NCI-H510A treated with DMSO at 0.1 percent for 48 hours (cell line): ENCODE measurements at regions not wholly inside any gene's neighbourhood (a gene's known extent, or its start where the extent isn't known, plus 50 kb on each side); places are given as distances from the start of the nearest gene placed in this dataset.

Source experiments
- DNase-seq: peaks from one replicate; lab custom pipeline; 2025; lab: John Stamatoyannopoulos, UW

GRCh38 chr4:31365006-31365690 is 645.0 kb downstream of the PCDH7 start:
- no peak for DNase-seq

GRCh38 chr4:31366041-31366440 is 645.9 kb downstream of the PCDH7 start:
- DNase-seq, result no peak

GRCh38 chr4:31370866-31371465 is 650.8 kb downstream of the PCDH7 start:
- peak; percentile 18 for DNase-seq

GRCh38 chr4:31374256-31374960 is 654.2 kb downstream of the PCDH7 start:
- DNase-seq, result no peak

DNA sequence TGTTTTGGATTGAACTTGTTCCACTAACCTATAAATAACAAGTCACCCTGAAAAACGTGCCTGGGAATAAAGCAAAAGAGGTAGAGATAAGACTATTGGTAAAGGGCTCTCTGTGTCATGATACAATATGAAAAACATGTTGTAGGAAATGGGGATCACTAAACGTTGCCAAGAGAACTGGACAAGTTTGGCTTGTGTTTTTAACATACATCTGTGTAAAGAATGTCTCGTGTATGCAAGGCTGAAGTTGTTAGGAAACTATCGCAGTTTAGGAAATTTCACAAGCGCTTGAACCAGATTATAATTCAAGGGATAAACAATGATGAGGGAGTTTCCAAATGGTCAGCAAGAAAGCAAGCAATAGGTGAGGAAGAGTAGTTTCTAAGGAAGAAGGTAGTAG is 655.8 kb downstream of the PCDH7 start:
- DNase-seq, result no peak

DNA sequence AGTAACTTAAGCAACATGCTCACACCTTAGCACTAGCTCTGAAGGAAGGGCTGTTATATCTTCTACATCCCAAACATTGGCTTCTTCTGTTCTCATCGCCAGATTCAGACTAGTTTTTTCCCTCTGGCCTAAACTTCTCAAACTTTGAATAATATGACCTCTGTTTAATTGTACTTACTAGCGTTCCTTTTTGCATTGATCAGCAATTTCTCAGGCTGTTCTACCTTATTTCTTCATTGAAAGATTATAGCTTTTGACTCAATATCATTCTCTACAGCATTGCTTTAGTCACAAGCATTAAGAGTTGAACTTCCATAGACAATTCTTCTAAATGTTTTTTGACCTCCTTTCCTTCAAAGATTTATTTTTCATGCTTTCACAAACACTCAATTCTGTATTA is 659.2 kb downstream of the PCDH7 start:
- no peak for DNase-seq

DNA sequence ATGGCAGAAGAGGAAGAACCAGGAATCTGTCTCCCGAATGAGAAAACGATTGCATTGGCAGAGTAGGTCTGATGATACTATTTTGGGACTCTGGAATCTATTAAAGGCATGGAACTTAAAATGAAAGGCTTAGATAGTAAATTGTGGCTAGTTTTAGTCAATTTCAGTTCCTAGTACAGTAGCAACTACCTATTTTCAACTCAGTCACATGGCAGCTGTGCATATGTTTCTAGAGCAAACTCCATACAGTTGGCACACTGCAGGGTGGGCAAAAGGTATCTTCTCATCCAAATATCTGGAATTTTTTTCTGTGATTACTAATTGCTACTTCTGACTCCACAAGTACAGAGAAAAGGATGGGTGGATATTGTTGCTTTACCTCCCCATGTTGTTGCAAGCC is 663.6 kb downstream of the PCDH7 start:
- no peak for DNase-seq

- DNase-seq, result no peak
Observed at GRCh38 chr4:31390849-31391248, 670.7 kb downstream of the PCDH7 start.

GRCh38 chr4:31391976-31392375 is 671.8 kb downstream of the PCDH7 start:
- no peak for DNase-seq

DNA sequence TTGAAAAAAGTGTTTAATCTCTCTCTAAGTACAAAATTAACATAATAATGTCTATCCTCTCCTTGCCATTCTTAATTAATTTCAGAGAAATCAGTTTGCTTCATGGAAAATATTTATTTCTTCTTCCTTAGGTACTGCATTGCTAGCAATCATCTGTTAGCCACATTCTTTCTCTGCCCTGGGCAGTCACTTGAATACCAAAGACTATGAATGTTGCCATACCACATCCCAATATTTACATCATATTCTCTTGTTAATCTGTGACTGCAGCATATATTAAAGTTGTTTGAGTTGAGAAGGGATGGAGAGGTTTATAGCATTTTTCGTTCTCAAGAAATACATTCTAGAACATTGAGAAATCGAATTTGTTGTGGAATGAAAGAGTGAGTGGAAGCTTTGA is 672.8 kb downstream of the PCDH7 start:
- DNase-seq, result no peak

DNA sequence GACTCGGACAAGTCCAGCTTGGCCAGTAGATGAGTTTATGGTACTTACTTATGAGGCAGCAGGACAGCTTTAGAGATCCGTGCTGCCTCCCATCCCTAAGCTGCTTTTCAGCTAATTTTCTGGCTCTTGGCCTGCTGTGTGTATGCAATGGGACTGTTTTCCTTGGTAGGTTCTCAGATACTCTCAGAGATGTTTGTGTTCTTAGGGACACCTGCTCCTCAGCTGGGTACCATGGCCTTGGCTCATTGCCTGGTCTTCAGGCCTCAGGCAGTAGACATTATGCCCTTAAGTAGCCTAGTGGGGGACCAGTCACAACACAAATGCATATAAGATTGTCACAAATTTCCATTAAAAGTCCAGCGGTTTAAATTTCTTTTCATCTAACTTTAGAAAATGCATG is 688.0 kb downstream of the PCDH7 start:
- DNase-seq, result no peak

GRCh38 chr4:31411565-31411964 is 691.4 kb downstream of the PCDH7 start:
- no peak for DNase-seq

DNA sequence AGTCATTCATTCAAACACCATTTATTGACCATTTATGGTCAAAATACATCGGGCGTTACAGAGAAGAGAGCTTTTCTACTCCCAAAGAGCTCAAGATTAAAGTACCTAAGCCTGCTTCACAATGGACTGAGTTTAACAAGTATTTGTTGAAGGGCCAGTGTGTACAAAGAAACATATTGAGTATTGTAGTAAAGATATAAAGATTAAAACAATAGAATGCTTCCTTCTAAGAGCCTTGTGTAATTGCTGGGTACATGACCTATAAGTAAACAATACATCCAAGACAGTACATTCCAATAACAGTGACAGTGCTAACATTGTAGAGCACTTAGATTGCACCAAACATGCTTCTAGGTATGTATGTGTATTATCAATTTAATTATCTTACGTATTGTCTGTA is 695.5 kb downstream of the PCDH7 start:
- DNase-seq, result no peak

DNA sequence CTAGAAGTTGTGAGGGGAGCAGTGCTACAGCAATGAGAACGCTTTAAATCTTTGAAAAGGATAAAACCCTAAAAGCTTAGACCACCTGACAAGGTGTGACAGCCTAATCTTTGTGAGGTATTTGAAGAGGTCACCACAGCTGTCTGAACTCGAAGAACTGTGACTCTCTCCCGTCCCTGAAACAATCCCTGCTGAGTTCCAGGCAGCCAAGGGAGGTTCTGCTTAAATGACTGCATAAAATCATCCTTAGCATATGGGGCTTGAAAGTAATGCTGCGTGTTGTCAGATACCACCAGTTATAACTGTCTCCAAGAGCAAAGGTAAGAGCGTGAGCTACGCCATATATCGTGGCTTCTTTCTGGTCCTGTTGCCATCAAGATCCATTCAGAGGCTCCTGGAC is 696.3 kb downstream of the PCDH7 start:
- DNase-seq, result no peak

- DNase-seq, result no peak
Observed at GRCh38 chr4:31417040-31417439, 696.9 kb downstream of the PCDH7 start.

DNA sequence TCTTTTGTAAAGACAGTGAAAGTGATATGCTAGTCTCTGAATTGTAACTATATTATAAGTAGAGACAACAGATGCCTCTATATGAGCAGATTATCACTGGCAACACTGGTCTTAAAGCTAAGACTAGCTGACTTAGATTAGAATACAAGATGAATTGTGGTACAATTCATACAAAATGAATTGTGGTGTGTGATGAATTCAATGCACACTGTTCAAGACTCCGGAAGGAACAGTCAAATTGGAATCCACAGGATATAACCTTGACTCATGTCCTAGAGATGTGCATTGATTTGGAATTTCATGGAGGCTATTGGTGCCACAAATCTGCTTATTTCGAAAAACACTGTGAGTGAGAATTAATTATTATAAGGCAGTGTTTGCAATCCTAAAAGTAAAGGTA is 701.8 kb downstream of the PCDH7 start:
- no peak for DNase-seq

- no peak for DNase-seq
Observed at GRCh38 chr4:31427691-31428090, 707.5 kb downstream of the PCDH7 start.

GRCh38 chr4:31442236-31442635 is 722.1 kb downstream of the PCDH7 start:
- no peak for DNase-seq

- no peak for DNase-seq
Observed at GRCh38 chr4:31445526-31445925, 725.4 kb downstream of the PCDH7 start.

DNA sequence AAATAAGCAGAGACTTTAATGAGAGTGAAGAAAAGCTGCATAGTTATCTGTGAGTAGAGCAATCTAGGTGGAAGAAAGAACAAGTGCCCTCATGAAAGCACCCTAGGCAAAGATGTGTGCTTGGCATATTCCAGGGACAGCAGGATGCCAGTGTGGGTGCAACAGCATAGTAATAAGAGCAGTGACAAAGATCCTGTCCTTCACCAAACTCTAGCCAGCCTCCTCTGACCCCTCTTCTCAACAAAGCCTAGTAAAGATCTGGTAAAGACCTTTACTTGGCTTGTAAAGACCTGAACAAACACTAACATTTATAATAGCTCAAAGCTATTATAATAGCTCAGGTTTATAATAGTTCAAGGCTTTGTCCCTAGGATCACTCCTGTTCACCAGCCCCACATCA is 735.4 kb downstream of the PCDH7 start:
- DNase-seq, result no peak

- no peak for DNase-seq
Observed at GRCh38 chr4:31458813-31459212, 738.6 kb downstream of the PCDH7 start.

GRCh38 chr4:31461421-31461820 is 741.3 kb downstream of the PCDH7 start:
- no peak for DNase-seq

GRCh38 chr4:31467781-31468180 is 747.6 kb downstream of the PCDH7 start:
- DNase-seq, result no peak

- no peak for DNase-seq
Observed at GRCh38 chr4:31474221-31474620, 754.1 kb downstream of the PCDH7 start.
